MCF 10A (cell line): ENCODE measurements at regions not wholly inside any gene's neighbourhood (a gene's known extent, or its start where the extent isn't known, plus 50 kb on each side); places are given as distances from the start of the nearest gene placed in this dataset.

Experiments
- BruUV-seq: library from RNA; stranded (reverse); fragments of 400-500 nt; replicated peaks from 2 replicates; lab custom pipeline; 2021; lab: Mats Ljungman, UMichigan
- CTCF ChIA-PET: fragments of 300-600 bp; sonication (Branson Sonifier 250); formaldehyde crosslinking; extraction: SDS; loops from one replicate; lab custom pipeline; 2021; ENCODE audit warnings: antibody characterized with exemption, inconsistent platforms; lab: Yijun Ruan, JAX
- POLR2A ChIA-PET: fragments of 300-600, 350-650 bp; sonication (Branson Sonifier 250); formaldehyde crosslinking; extraction: SDS; loops from one replicate; lab custom pipeline; 2020; ENCODE audit warnings: antibody characterized with exemption, inconsistent platforms; lab: Yijun Ruan, JAX
- DNase-seq: peaks from one replicate; pipeline ENCODE4 v3.0.0-alpha.2; 2018; ENCODE audit not compliant: unreplicated experiment
- H3K27ac Mint-ChIP-seq: one replicate; pipeline ENCODE4 v1.8.0; 2022; ENCODE audit warnings: mild to moderate bottlenecking, low read depth, mixed read lengths; ENCODE audit not compliant: unreplicated experiment
- H3K27me3 Mint-ChIP-seq: one replicate; pipeline ENCODE4 v1.8.0; 2022; ENCODE audit warnings: mixed read lengths; ENCODE audit not compliant: insufficient read depth, unreplicated experiment
- H3K36me3 Mint-ChIP-seq: one replicate; pipeline ENCODE4 v1.8.0; 2022; ENCODE audit warnings: mild to moderate bottlenecking, moderate library complexity, mixed read lengths; ENCODE audit not compliant: insufficient read depth, unreplicated experiment
- H3K4me1 Mint-ChIP-seq: one replicate; pipeline ENCODE4 v1.8.0; 2022; ENCODE audit warnings: mixed read lengths; ENCODE audit not compliant: insufficient read depth, unreplicated experiment
- H3K4me3 Mint-ChIP-seq: one replicate; pipeline ENCODE4 v1.8.0; 2022; ENCODE audit warnings: mild to moderate bottlenecking, moderate library complexity, mixed read lengths; ENCODE audit not compliant: unreplicated experiment
- H3K9me3 Mint-ChIP-seq: one replicate; pipeline ENCODE4 v1.8.0; 2022; ENCODE audit warnings: mixed read lengths; ENCODE audit not compliant: unreplicated experiment
- CTCF ChIP-seq: fragments of 200-600 bp; IDR thresholded peaks from one replicate; pipeline ENCODE4 v1.8.0; 2022; ENCODE audit warnings: antibody characterized with exemption, mild to moderate bottlenecking; ENCODE audit not compliant: unreplicated experiment
- intact Hi-C: fragments of 100-400 bp; cut with micrococcal nuclease; formaldehyde crosslinking; loops from 2 replicates; pipeline ENCODE4 v1.14.1; 2022

- Mint-ChIP-seq H3K27me3 (no peaks in the 10 kb centered on the region), H3K4me1 (no peaks in the 10 kb centered on the region), H3K36me3 (no peaks in the 10 kb centered on the region), H3K4me3 (no peak overlapping the region), H3K27ac (no peak overlapping the region), H3K9me3 (no peaks in the 10 kb centered on the region)
- no TSS peak for BruUV-seq
- intact Hi-C loops = no loop called here
- DNase-seq = no peak
- CTCF ChIA-PET = interaction anchor here (0.6 kb wide), 1 partner anchor 18 kb away, joined by 3 read pairs; no protein-coding TSS in a partner anchor
- POLR2A ChIA-PET = no interaction called here
- TF ChIP-seq CTCF = no peak
Observed at GRCh38 chr2:81171447-81171846, 866.9 kb upstream of the LRRTM1 start.

GRCh38 chr2:81163583-81163982, 859.0 kb upstream of the LRRTM1 start:
- Mint-ChIP-seq H3K4me3 (no peak overlapping the region), H3K9me3 (no peaks in the 10 kb centered on the region), H3K27ac (no peak overlapping the region), H3K27me3 (no peaks in the 10 kb centered on the region), H3K36me3 (no peaks in the 10 kb centered on the region), H3K4me1 (no peaks in the 10 kb centered on the region)
- ChIA-PET CTCF (no interaction called here), POLR2A (no interaction called here)
- intact Hi-C loops = no loop called here
- no peak for TF ChIP-seq CTCF
- no peak for DNase-seq
- no TSS peak for BruUV-seq

GRCh38 chr2:81158505-81158904, 854.0 kb upstream of the LRRTM1 start:
- intact Hi-C loops = no loop called here
- no TSS peak for BruUV-seq
- H3K36me3 Mint-ChIP-seq = no peaks in the 10 kb centered on the region
- H3K4me1 Mint-ChIP-seq = no peaks in the 10 kb centered on the region
- ChIA-PET POLR2A (no interaction called here), CTCF (no interaction called here)
- H3K27ac Mint-ChIP-seq = no peak overlapping the region
- DNase-seq = no peak
- no peak overlapping the region for H3K4me3 Mint-ChIP-seq
- no peak for TF ChIP-seq CTCF
- no peaks in the 10 kb centered on the region for H3K9me3 Mint-ChIP-seq
- no peaks in the 10 kb centered on the region for H3K27me3 Mint-ChIP-seq

- TF ChIP-seq CTCF = no peak
- CTCF ChIA-PET = interaction anchor here (1.0 kb wide), 1 partner anchor 130 kb away, joined by 3 read pairs; no protein-coding TSS in a partner anchor
- BruUV-seq = no TSS peak
Observed at GRCh38 chr2:81148323-81148722, 843.8 kb upstream of the LRRTM1 start.

More at GRCh38 chr2:81148323-81148722, 843.8 kb upstream of the LRRTM1 start:
- no peak overlapping the region for H3K27ac Mint-ChIP-seq
- no peaks in the 10 kb centered on the region for H3K9me3 Mint-ChIP-seq
- POLR2A ChIA-PET = no interaction called here
- no peaks in the 10 kb centered on the region for H3K36me3 Mint-ChIP-seq
- H3K4me1 Mint-ChIP-seq = no peaks in the 10 kb centered on the region
- no peak for DNase-seq
- intact Hi-C loops = no loop called here
- no peak overlapping the region for H3K4me3 Mint-ChIP-seq
- no peaks in the 10 kb centered on the region for H3K27me3 Mint-ChIP-seq
